Esophagus muscularis mucosa (tissue), 4 donors: ENCODE measurements at regions not wholly inside any gene's neighbourhood (a gene's known extent, or its start where the extent isn't known, plus 50 kb on each side); places are given as distances from the start of the nearest gene placed in this dataset.

Experiments used
- EP300 ChIP-seq: sonication (generic); formaldehyde crosslinking; IDR thresholded peaks from one replicate; pipeline ENCODE4 v1.6.1; 2017; ENCODE audit warnings: antibody characterized with exemption
- POLR2A ChIP-seq: fragments of 450-650 bp; IDR thresholded peaks from one replicate; pipeline ENCODE4 v1.6.1; 2017; ENCODE audit warnings: antibody characterized with exemption, moderate library complexity, mild to moderate bottlenecking, low read depth
- TF ChIP-seq, protein P1 (sequence below), 3 experiments: fragments of 200-600 bp in 2 of 3; fragments of 450-650 bp in 1 of 3; sonication (generic) in 2 of 3; IDR thresholded peaks; one replicate each; pipeline ENCODE4 v1.5.1; 2017 to 2019; ENCODE audit warnings: antibody characterized with exemption in 3 of 3, mild to moderate bottlenecking in 2 of 3, moderate library complexity in 1 of 3

DNA sequence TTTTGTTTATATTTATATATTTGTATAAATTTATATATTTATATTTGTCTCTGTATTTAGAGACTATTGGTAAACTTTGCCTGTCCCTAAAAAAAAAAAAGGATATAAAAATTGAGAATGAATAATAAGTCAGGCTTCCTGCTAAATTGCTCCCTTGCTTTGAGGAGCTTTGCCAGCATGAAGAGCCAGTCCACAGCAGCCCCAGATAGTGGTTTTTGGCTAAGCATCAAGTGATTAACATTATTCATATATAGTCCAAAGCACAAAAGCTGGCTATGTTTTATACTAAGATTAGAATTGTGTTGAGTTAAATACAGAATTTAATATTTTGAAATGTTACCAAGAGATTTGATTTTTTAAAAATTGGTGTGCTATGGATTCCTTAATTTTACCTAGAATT lies 264.9 kb upstream of the FERD3L start:
- TF ChIP-seq, protein P1, sequence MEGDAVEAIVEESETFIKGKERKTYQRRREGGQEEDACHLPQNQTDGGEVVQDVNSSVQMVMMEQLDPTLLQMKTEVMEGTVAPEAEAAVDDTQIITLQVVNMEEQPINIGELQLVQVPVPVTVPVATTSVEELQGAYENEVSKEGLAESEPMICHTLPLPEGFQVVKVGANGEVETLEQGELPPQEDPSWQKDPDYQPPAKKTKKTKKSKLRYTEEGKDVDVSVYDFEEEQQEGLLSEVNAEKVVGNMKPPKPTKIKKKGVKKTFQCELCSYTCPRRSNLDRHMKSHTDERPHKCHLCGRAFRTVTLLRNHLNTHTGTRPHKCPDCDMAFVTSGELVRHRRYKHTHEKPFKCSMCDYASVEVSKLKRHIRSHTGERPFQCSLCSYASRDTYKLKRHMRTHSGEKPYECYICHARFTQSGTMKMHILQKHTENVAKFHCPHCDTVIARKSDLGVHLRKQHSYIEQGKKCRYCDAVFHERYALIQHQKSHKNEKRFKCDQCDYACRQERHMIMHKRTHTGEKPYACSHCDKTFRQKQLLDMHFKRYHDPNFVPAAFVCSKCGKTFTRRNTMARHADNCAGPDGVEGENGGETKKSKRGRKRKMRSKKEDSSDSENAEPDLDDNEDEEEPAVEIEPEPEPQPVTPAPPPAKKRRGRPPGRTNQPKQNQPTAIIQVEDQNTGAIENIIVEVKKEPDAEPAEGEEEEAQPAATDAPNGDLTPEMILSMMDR (IDR thresholded peaks at IDR 0.05), result no peak
- TF ChIP-seq POLR2A (no peak), EP300 (no peak)
